BJ (cell line): ENCODE measurements at regions not wholly inside any gene's neighbourhood (a gene's known extent, or its start where the extent isn't known, plus 50 kb on each side); places are given as distances from the start of the nearest gene placed in this dataset.
"Not testable (repeated sequence)": the region's sequence is repeated elsewhere in the genome, so short reads cannot be mapped to it uniquely, and the experiment has no call there.

ENCODE experiments used
- CTCF ChIA-PET: fragments of 350-600 bp; formaldehyde crosslinking; extraction: SDS; loops from one replicate; lab custom pipeline; 2021; ENCODE audit warnings: antibody characterized with exemption, inconsistent platforms; lab: Yijun Ruan, JAX
- POLR2A ChIA-PET: fragments of 300-600 bp; sonication (Branson Sonifier 250); formaldehyde crosslinking; extraction: SDS; loops from one replicate; lab custom pipeline; 2021; ENCODE audit warnings: antibody characterized with exemption; lab: Charles Lee
- DNase-seq: peaks from one replicate; pipeline ENCODE4 v3.0.0-alpha.2; 2011; ENCODE audit warnings: low read depth
- H3K27me3 ChIP-seq: 2 replicates; pipeline ENCODE4 v1.6.0; 2011; ENCODE audit warnings: low read length; ENCODE audit not compliant: control insufficient read depth, insufficient read depth
- H3K36me3 ChIP-seq: 2 replicates; pipeline ENCODE4 v1.5.1; 2011; ENCODE audit warnings: low read length; ENCODE audit not compliant: control insufficient read depth, insufficient read depth
- H3K4me3 ChIP-seq: 2 replicates; pipeline ENCODE4 v1.5.1; 2011; ENCODE audit warnings: low read depth, mild to moderate bottlenecking, control low read depth, low read length

DNA sequence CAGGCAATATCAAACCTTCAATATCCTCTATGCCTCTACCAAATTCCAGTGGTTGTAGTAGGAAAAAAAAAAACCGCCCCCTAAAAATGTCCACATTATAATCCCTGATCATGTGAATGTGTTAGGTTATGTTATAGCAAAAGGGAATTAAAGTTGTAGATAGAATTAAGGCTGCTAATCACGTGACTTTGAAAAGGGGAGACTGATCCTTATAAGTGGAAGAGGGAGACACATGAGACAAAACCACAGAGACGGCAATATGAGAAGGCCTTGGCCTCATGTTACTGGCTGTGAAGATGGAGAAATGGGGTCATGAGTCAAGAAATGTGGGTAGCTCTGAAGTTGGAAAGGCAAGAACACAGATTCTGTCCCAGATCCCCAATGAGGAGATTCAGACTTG, 1711.3 kb downstream of the KHDRBS2 start:
- H3K4me3 ChIP-seq, CTCF ChIA-PET, H3K27me3 ChIP-seq, POLR2A ChIA-PET, DNase-seq, H3K36me3 ChIP-seq: not testable (repeated sequence)

- POLR2A ChIA-PET, H3K4me3 ChIP-seq, CTCF ChIA-PET, DNase-seq, H3K27me3 ChIP-seq, H3K36me3 ChIP-seq: not testable (repeated sequence)
Observed at GRCh38 chr6:60572607-60573006, 1713.4 kb downstream of the KHDRBS2 start.

DNA sequence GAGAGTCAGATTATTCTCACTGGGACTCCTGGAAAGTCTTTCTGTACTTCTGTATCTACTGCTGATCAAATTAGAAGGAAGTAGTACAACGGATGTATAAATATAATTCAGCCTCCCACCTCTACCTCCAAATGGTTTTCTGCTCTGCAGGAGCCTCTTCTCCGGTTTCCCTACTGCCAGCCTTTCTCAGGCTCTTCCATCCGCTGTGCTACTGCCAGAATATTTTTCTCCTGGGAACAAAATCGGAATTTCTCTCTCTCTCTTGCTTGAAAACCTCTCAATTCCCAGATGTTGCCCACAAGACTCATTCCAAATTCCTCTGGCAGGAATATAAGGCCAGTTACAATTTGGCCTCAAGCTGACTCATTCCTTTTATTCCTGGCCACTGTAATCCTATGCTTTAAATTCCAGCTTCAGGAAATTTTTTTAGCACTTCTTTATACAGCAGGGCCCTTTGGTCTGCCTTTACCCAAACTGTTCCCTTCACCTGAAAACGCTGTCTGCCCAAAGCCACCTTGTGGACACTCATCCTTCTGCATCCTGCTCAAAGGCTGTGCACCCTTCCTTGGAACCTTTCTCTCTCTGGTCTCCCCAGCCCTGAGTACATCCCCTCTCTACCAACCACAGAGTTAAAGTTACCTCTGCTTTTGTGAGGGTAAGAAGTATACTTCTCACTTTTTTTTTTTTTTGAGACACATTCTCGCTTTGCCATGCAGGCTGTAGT, 1714.6 kb downstream of the KHDRBS2 start:
- H3K36me3 ChIP-seq, H3K27me3 ChIP-seq, DNase-seq, H3K4me3 ChIP-seq, CTCF ChIA-PET, POLR2A ChIA-PET: not testable (repeated sequence)

- H3K36me3 ChIP-seq, DNase-seq, CTCF ChIA-PET, POLR2A ChIA-PET, H3K4me3 ChIP-seq, H3K27me3 ChIP-seq: not testable (repeated sequence)
Observed at GRCh38 chr6:60570599-60570998, 1715.4 kb downstream of the KHDRBS2 start.

GRCh38 chr6:60567447-60568187, 1718.4 kb downstream of the KHDRBS2 start:
- H3K27me3 ChIP-seq, POLR2A ChIA-PET, H3K4me3 ChIP-seq, CTCF ChIA-PET, H3K36me3 ChIP-seq: not testable (repeated sequence)
- peak; percentile 0 for DNase-seq

DNA sequence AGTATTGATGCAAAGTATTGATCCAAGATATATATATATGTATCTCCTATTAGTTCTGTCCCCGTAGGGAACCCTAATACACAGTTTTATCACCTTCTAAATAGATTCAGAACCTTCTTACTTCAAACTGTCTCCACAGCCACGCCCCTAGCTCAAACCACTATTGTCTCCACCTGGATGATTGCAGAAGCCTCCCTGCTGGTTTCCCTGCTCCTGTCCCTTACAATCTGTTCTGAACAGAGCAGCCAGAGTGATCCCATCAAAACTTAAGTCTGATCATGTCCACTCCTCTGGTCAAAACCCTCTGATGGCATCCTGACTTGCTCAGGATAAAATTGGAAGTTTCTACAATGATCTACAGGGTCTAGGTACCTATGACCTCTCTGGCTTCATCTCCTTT, 1719.6 kb downstream of the KHDRBS2 start:
- POLR2A ChIA-PET, H3K27me3 ChIP-seq, DNase-seq, H3K4me3 ChIP-seq, H3K36me3 ChIP-seq, CTCF ChIA-PET: not testable (repeated sequence)

DNA sequence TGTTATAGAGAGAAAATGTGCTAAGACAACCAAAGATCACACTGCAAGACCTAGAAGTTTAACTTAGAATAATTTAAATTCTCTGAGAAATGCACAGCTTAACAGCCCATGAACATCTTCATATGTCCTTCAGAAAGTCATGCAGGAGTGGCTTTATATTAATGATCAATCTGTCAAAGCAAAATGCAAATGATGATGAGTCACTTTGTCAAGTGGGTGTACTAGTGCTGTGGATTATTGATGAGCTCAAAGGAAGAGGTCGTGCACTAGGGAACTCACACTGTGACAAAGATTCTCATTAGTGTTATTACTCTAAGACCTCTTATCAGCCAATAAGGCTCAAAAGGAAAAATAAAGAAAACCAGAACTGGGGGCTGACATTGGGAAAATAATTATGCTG, 1726.3 kb downstream of the KHDRBS2 start:
- H3K36me3 ChIP-seq, H3K27me3 ChIP-seq, POLR2A ChIA-PET, CTCF ChIA-PET, DNase-seq, H3K4me3 ChIP-seq: not testable (repeated sequence)

DNA sequence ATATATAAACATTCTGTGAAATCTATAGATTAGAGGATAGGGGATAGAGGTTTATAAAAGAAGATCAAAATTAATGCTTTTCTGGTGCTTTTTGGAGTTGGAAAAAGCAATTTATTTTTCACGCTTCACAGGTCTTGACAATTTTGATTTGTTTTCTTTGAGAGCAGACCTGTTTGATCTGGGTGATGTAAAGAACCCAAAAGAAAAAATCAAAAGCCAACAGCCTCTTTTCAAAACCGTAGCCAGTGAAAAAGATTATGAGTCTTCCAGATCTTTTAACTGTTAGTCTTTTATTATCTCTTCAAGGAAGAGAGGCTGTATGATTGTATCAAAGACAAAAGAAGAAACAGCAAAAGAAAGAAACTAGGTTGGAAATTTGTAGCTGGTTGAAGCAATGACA, 1738.7 kb downstream of the KHDRBS2 start:
- H3K27me3 ChIP-seq, H3K4me3 ChIP-seq, CTCF ChIA-PET, DNase-seq, POLR2A ChIA-PET, H3K36me3 ChIP-seq: not testable (repeated sequence)

DNA sequence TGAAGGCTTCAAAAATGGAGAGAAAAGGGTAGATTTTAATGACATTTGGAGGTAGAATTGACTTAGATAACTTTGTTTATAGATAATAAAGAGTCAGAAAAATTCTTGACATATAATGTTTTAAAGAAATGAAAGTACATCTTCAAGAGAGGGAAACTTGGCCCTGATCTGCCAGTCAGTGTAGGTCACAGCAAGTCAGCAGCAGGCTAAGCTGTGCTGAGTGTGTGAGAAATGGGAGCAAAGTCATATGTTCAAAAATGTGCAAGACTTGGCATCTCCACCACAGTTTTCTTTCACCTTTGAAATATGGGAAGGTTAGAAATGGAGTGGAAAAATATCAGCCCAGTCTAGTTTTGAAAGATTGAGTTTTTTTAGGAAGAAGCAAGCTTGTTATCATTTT, 1761.3 kb downstream of the KHDRBS2 start:
- DNase-seq, H3K27me3 ChIP-seq, H3K36me3 ChIP-seq, CTCF ChIA-PET, POLR2A ChIA-PET, H3K4me3 ChIP-seq: not testable (repeated sequence)

DNA sequence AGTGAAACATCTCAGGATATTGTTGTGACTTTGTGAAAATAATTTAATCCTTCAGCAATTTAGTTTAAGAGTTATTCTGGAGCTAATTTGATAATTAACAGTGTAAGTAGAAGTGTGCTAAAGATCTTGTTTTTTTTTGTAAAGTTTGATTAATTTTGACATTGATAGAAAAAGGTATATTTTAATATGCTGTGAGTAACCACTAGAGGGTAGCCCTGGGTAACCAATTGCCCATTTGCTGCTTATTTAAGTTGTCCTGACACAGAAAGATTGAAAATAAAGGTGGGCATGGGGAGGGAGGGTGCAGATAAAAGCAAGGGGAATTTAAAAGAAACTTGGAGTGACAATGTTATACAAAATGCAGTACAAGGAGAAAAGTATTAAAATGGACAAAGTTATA, 1808.3 kb downstream of the KHDRBS2 start:
- H3K36me3 ChIP-seq, H3K4me3 ChIP-seq, H3K27me3 ChIP-seq, CTCF ChIA-PET, DNase-seq, POLR2A ChIA-PET: not testable (repeated sequence)

- DNase-seq, H3K36me3 ChIP-seq, H3K4me3 ChIP-seq, POLR2A ChIA-PET, CTCF ChIA-PET, H3K27me3 ChIP-seq: not testable (repeated sequence)
Observed at GRCh38 chr6:60473805-60474204, 1812.2 kb downstream of the KHDRBS2 start.

GRCh38 chr6:60471426-60471825, 1814.6 kb downstream of the KHDRBS2 start:
- POLR2A ChIA-PET, H3K27me3 ChIP-seq, H3K4me3 ChIP-seq, DNase-seq, H3K36me3 ChIP-seq, CTCF ChIA-PET: not testable (repeated sequence)

GRCh38 chr6:60450428-60450827, 1835.6 kb downstream of the KHDRBS2 start:
- H3K4me3 ChIP-seq, DNase-seq, CTCF ChIA-PET, H3K27me3 ChIP-seq, H3K36me3 ChIP-seq, POLR2A ChIA-PET: not testable (repeated sequence)
